Adrenal gland (tissue), 5 donors: ENCODE measurements at regions not wholly inside any gene's neighbourhood (a gene's known extent, or its start where the extent isn't known, plus 50 kb on each side); places are given as distances from the start of the nearest gene placed in this dataset.

Experiments
- POLR2A ChIP-seq, 2 donors: fragments of 450-650 bp; IDR thresholded peaks; one replicate each; pipeline ENCODE4 v1.6.1; 2017; ENCODE audit warnings: antibody characterized with exemption in 2 of 2, mild to moderate bottlenecking in 2 of 2, moderate library complexity in 1 of 2
- TF ChIP-seq, protein P1 (sequence below), 6 experiments: fragments of 450-650 bp in 4 of 6; fragments of 200-600 bp in 2 of 6; sonication (generic) in 1 of 6; IDR thresholded peaks; 1 replicate in 5 of 6; 2 replicates in 1 of 6; pipeline versions ENCODE4 v1.5.1 to v1.8.0; 2016 to 2021; ENCODE audit warnings: antibody characterized with exemption in 6 of 6, mild to moderate bottlenecking in 2 of 6, moderate library complexity in 1 of 6
- donor health status: DM: no; HTN: no; CAD: no.

DNA sequence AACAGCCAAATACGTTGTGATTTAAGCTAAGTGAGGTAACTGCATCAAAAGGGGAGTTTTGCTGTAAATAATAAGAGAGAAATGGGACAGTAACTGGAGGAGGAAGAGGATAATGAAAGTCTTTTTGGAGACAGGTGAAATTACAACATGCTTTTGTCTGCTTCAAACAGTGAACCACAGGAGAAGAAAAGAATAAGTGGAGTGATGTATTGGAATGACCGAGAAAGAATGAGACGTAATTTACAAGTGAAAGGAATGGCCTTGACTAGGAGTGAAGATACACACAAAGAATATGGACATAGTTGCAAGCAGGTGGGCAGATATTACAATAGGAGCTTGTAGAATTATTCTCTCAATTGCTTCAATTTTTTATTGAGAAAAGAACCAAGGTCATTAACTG is 550.8 kb downstream of the DIPK2A start:
- TF ChIP-seq POLR2A (IDR thresholded peaks at IDR 0.05) = no peak
- TF ChIP-seq, protein P1, sequence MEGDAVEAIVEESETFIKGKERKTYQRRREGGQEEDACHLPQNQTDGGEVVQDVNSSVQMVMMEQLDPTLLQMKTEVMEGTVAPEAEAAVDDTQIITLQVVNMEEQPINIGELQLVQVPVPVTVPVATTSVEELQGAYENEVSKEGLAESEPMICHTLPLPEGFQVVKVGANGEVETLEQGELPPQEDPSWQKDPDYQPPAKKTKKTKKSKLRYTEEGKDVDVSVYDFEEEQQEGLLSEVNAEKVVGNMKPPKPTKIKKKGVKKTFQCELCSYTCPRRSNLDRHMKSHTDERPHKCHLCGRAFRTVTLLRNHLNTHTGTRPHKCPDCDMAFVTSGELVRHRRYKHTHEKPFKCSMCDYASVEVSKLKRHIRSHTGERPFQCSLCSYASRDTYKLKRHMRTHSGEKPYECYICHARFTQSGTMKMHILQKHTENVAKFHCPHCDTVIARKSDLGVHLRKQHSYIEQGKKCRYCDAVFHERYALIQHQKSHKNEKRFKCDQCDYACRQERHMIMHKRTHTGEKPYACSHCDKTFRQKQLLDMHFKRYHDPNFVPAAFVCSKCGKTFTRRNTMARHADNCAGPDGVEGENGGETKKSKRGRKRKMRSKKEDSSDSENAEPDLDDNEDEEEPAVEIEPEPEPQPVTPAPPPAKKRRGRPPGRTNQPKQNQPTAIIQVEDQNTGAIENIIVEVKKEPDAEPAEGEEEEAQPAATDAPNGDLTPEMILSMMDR (IDR thresholded peaks at IDR 0.05) = no peak
